Liver (tissue), 8 donors: ENCODE measurements at regions not wholly inside any gene's neighbourhood (a gene's known extent, or its start where the extent isn't known, plus 50 kb on each side); places are given as distances from the start of the nearest gene placed in this dataset.

Source experiments
- DNase-seq: peaks from one replicate; pipeline ENCODE4 v3.0.0-alpha.2; 2017; ENCODE audit warnings: low spot score
- H3K27ac ChIP-seq, 2 donors: one replicate each; pipeline ENCODE4 v1.7.0; 2013; ENCODE audit warnings: inconsistent platforms in 2 of 2, low read length in 2 of 2, control low read depth in 1 of 2, low read depth in 1 of 2, mild to moderate bottlenecking in 1 of 2
- H3K27me3 ChIP-seq, 4 donors: one replicate each; pipeline versions ENCODE4 v1.6.1 to v1.7.0; 2013; ENCODE audit warnings: low read length in 3 of 4, inconsistent platforms in 1 of 4, mild to moderate bottlenecking in 1 of 4, moderate library complexity in 1 of 4; ENCODE audit not compliant: control insufficient read depth in 4 of 4, insufficient read depth in 4 of 4
- H3K36me3 ChIP-seq, 4 donors: one replicate each; pipeline versions ENCODE4 v1.6.1 to v1.7.0; 2013; ENCODE audit warnings: low read length in 3 of 4, mild to moderate bottlenecking in 3 of 4, low read depth in 1 of 4, moderate library complexity in 1 of 4; ENCODE audit not compliant: control insufficient read depth in 4 of 4, insufficient read depth in 3 of 4
- H3K4me1 ChIP-seq, 4 donors: one replicate each; pipeline versions ENCODE4 v1.6.1 to v1.7.0; 2013; ENCODE audit warnings: low read length in 3 of 4, mild to moderate bottlenecking in 3 of 4, moderate library complexity in 1 of 4; ENCODE audit not compliant: control insufficient read depth in 4 of 4, insufficient read depth in 4 of 4
- H3K4me3 ChIP-seq, 3 donors: one replicate each; pipeline versions ENCODE4 v1.6.1 to v1.7.0; 2013; ENCODE audit warnings: low read length in 3 of 3, control low read depth in 1 of 3, low read depth in 1 of 3, mild to moderate bottlenecking in 1 of 3
- H3K9ac ChIP-seq, 2 donors: one replicate each; pipeline ENCODE4 v1.7.0; 2013; ENCODE audit warnings: low read length in 2 of 2, mild to moderate bottlenecking in 2 of 2, moderate library complexity in 2 of 2, control low read depth in 1 of 2, low read depth in 1 of 2
- H3K9me3 ChIP-seq, 4 donors: one replicate each; pipeline versions ENCODE4 v1.6.1 to v1.7.0; 2013; ENCODE audit warnings: low read length in 3 of 4; ENCODE audit not compliant: control insufficient read depth in 4 of 4
- EGR1 ChIP-seq, 2 donors: IDR thresholded peaks; 2 replicates each; pipeline ENCODE4 v1.6.1; 2016 to 2018; ENCODE audit warnings: antibody characterized with exemption in 2 of 2, low read depth in 2 of 2
- FOXA1 ChIP-seq: IDR thresholded peaks from 2 replicates; pipeline ENCODE4 v1.6.1; 2016; ENCODE audit warnings: antibody characterized with exemption
- FOXA2 ChIP-seq: IDR thresholded peaks from 2 replicates; pipeline ENCODE4 v1.6.1; 2016; ENCODE audit warnings: antibody characterized with exemption
- GABPA ChIP-seq, 2 donors: IDR thresholded peaks in 1 of 2; conservative IDR thresholded peaks in 1 of 2; 2 replicates each; pipeline ENCODE4 v1.6.1; 2016; ENCODE audit warnings: antibody characterized with exemption in 2 of 2, mild to moderate bottlenecking in 1 of 2, moderate library complexity in 1 of 2
- HNF4A ChIP-seq, 2 donors: conservative IDR thresholded peaks; 2 replicates each; pipeline ENCODE4 v1.6.1; 2016; ENCODE audit warnings: antibody characterized with exemption in 2 of 2, mild to moderate bottlenecking in 2 of 2
- HNF4G ChIP-seq: IDR thresholded peaks from 2 replicates; pipeline ENCODE4 v1.6.1; 2016; ENCODE audit warnings: antibody characterized with exemption
- JUND ChIP-seq, 2 donors: IDR thresholded peaks; 2 replicates each; pipeline ENCODE4 v1.6.1; 2016; ENCODE audit warnings: antibody characterized with exemption in 2 of 2
- NR2F2 ChIP-seq: IDR thresholded peaks from 2 replicates; pipeline ENCODE4 v1.6.1; 2016; ENCODE audit warnings: antibody characterized with exemption
- RAD21 ChIP-seq, 2 donors: IDR thresholded peaks; 2 replicates each; pipeline ENCODE4 v1.6.1; 2016; ENCODE audit warnings: antibody characterized with exemption in 2 of 2, mild to moderate bottlenecking in 2 of 2
- RXRA ChIP-seq, 2 donors: IDR thresholded peaks; 2 replicates each; pipeline ENCODE4 v1.6.1; 2017 to 2018; ENCODE audit warnings: antibody characterized with exemption in 2 of 2, mild to moderate bottlenecking in 1 of 2
- SP1 ChIP-seq: IDR thresholded peaks from 2 replicates; pipeline ENCODE4 v1.6.1; 2018; ENCODE audit warnings: antibody characterized with exemption, mild to moderate bottlenecking
- TAF1 ChIP-seq: conservative IDR thresholded peaks from 2 replicates; pipeline ENCODE4 v1.6.1; 2016; ENCODE audit warnings: antibody characterized with exemption, mild to moderate bottlenecking
- YY1 ChIP-seq: IDR thresholded peaks from 2 replicates; pipeline ENCODE4 v1.6.1; 2016; ENCODE audit warnings: antibody characterized with exemption, mild to moderate bottlenecking
- WGBS: extraction: QIAGEN DNeasy Blood & Tissue Kit; methylation state at CpG from one replicate; pipeline ENCODE4 v1.1.7; 2013; 5-methylcytosine and 5-hydroxymethylcytosine counted together
- TF ChIP-seq, protein P1 (sequence below): IDR thresholded peaks from 2 replicates; pipeline ENCODE4 v1.6.1; 2016; ENCODE audit warnings: antibody characterized with exemption, mild to moderate bottlenecking
- TF ChIP-seq, protein P2 (sequence below): IDR thresholded peaks from 2 replicates; pipeline ENCODE4 v1.6.1; 2016; ENCODE audit warnings: antibody characterized with exemption
- TF ChIP-seq, protein P3 (sequence below): IDR thresholded peaks from 2 replicates; pipeline ENCODE4 v1.6.1; 2016; ENCODE audit warnings: antibody characterized with exemption
- TF ChIP-seq, protein P4 (sequence below): IDR thresholded peaks from 2 replicates; pipeline ENCODE4 v1.6.1; 2016; ENCODE audit warnings: antibody characterized with exemption
- TF ChIP-seq, protein P5 (sequence below): fragments of 150-350 bp; IDR thresholded peaks from 2 replicates; pipeline ENCODE4 v1.5.1; 2017; ENCODE audit warnings: improper control_type of control experiment, low read depth, low read length; ENCODE audit not compliant: missing input control
- donor health status: healthy.
- donor health status: healthy.
- donor health status: healthy.
- donor health status: healthy.
- donor health status: healthy.

DNA sequence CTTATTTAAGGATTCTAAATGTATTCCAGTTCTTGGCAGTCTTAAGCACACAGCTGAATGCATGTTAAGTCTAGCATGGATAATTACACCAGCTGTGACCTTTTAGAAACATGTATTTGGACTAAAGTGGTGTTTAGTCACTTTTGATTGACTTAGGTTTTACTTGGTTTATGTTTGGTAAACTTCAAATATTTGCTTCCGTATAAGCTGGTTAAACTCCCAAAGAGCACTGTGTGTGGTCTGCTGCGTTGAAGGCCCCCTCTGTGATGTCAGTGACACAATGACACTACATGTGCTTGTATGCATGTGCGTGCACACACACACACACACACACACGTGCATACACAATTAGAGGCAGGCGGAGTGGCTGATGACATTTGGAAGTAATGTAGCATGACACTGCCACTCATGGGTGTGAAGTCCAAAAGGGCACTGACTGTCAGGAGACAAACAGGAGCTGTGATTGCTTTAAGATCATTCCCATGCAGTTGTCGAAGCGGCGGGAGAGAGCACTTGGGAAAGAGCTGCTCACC lies 156.1 kb upstream of the CDH13 start:
- DNase-seq: peak; percentile 35

More for the DNA sequence above, 156.1 kb upstream of the CDH13 start:
- H3K9me3 ChIP-seq: no peaks in the 10 kb centered on the region
- 27% methylated on average over 8 of the region's 8 CpGs for WGBS
- H3K27me3 ChIP-seq: no peaks in the 10 kb centered on the region
- no peak overlapping the region for H3K27ac ChIP-seq
- no peaks in the 10 kb centered on the region for H3K36me3 ChIP-seq
- H3K4me1 ChIP-seq: peaks cover 2 to 6% (median 4%) of the 10 kb centered on the region in 4 donors
- TF ChIP-seq NR2F2 (no peak), RAD21 (IDR thresholded peaks at IDR 0.05) (no peak), TAF1 (no peak), FOXA2 (no peak), JUND (IDR thresholded peaks at IDR 0.05) (no peak), HNF4G (peak; percentile 48), EGR1 (IDR thresholded peaks at IDR 0.05; ENCODE audit: low read depth in 2 of 2) (no peak), FOXA1 (no peak), GABPA (IDR thresholded peaks at IDR 0.05 in 1 of 2, conservative IDR thresholded peaks at IDR 0.05 in 1 of 2) (no peak), RXRA (IDR thresholded peaks at IDR 0.05) (peak; percentile 41 to 42), SP1 (peak; percentile 72), YY1 (no peak), HNF4A (conservative IDR thresholded peaks at IDR 0.05) (peak; percentile 87 to 90)
- TF ChIP-seq, protein P1, sequence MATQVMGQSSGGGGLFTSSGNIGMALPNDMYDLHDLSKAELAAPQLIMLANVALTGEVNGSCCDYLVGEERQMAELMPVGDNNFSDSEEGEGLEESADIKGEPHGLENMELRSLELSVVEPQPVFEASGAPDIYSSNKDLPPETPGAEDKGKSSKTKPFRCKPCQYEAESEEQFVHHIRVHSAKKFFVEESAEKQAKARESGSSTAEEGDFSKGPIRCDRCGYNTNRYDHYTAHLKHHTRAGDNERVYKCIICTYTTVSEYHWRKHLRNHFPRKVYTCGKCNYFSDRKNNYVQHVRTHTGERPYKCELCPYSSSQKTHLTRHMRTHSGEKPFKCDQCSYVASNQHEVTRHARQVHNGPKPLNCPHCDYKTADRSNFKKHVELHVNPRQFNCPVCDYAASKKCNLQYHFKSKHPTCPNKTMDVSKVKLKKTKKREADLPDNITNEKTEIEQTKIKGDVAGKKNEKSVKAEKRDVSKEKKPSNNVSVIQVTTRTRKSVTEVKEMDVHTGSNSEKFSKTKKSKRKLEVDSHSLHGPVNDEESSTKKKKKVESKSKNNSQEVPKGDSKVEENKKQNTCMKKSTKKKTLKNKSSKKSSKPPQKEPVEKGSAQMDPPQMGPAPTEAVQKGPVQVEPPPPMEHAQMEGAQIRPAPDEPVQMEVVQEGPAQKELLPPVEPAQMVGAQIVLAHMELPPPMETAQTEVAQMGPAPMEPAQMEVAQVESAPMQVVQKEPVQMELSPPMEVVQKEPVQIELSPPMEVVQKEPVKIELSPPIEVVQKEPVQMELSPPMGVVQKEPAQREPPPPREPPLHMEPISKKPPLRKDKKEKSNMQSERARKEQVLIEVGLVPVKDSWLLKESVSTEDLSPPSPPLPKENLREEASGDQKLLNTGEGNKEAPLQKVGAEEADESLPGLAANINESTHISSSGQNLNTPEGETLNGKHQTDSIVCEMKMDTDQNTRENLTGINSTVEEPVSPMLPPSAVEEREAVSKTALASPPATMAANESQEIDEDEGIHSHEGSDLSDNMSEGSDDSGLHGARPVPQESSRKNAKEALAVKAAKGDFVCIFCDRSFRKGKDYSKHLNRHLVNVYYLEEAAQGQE: no peak
- TF ChIP-seq, protein P2, sequence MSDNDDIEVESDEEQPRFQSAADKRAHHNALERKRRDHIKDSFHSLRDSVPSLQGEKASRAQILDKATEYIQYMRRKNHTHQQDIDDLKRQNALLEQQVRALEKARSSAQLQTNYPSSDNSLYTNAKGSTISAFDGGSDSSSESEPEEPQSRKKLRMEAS: peak; percentile 70
- TF ChIP-seq, protein P3, sequence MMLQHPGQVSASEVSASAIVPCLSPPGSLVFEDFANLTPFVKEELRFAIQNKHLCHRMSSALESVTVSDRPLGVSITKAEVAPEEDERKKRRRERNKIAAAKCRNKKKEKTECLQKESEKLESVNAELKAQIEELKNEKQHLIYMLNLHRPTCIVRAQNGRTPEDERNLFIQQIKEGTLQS: no peak
- TF ChIP-seq, protein P4, sequence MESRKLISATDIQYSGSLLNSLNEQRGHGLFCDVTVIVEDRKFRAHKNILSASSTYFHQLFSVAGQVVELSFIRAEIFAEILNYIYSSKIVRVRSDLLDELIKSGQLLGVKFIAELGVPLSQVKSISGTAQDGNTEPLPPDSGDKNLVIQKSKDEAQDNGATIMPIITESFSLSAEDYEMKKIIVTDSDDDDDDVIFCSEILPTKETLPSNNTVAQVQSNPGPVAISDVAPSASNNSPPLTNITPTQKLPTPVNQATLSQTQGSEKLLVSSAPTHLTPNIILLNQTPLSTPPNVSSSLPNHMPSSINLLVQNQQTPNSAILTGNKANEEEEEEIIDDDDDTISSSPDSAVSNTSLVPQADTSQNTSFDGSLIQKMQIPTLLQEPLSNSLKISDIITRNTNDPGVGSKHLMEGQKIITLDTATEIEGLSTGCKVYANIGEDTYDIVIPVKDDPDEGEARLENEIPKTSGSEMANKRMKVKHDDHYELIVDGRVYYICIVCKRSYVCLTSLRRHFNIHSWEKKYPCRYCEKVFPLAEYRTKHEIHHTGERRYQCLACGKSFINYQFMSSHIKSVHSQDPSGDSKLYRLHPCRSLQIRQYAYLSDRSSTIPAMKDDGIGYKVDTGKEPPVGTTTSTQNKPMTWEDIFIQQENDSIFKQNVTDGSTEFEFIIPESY: no peak
- TF ChIP-seq, protein P5, sequence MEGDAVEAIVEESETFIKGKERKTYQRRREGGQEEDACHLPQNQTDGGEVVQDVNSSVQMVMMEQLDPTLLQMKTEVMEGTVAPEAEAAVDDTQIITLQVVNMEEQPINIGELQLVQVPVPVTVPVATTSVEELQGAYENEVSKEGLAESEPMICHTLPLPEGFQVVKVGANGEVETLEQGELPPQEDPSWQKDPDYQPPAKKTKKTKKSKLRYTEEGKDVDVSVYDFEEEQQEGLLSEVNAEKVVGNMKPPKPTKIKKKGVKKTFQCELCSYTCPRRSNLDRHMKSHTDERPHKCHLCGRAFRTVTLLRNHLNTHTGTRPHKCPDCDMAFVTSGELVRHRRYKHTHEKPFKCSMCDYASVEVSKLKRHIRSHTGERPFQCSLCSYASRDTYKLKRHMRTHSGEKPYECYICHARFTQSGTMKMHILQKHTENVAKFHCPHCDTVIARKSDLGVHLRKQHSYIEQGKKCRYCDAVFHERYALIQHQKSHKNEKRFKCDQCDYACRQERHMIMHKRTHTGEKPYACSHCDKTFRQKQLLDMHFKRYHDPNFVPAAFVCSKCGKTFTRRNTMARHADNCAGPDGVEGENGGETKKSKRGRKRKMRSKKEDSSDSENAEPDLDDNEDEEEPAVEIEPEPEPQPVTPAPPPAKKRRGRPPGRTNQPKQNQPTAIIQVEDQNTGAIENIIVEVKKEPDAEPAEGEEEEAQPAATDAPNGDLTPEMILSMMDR: no peak
- H3K9ac ChIP-seq: no peak overlapping the region
- H3K4me3 ChIP-seq: no peak overlapping the region
